ENCODE measurements at regions not wholly inside any gene's neighbourhood (a gene's known extent, or its start where the extent isn't known, plus 50 kb on each side); places are given as distances from the start of the nearest gene placed in this dataset.
"Not testable (repeated sequence)": the region's sequence is repeated elsewhere in the genome, so short reads cannot be mapped to it uniquely, and the experiment has no call there.

- no peaks in the 10 kb centered on the region for H3K36me3 ChIP-seq
- no peaks in the 10 kb centered on the region for H3K9me3 ChIP-seq
- H3K27ac ChIP-seq, result no peak overlapping the region
- no peaks in the 10 kb centered on the region for H3K27me3 ChIP-seq
- no peak for TF ChIP-seq CTCF (IDR thresholded peaks at IDR 0.05)
- TF ChIP-seq POLR2A (IDR thresholded peaks at IDR 0.05), result no peak
- WGBS, 2 donors, result 88 to 91% methylated on average over 2 of the region's 2 CpGs
- H3K4me3 ChIP-seq (replicated peaks in 1 of 3), result no peak overlapping the region
- no peak for DNase-seq
- intact Hi-C loops (cut with DNase I), result no loop called here
- H3K4me1 ChIP-seq, result no peaks in the 10 kb centered on the region
These were observed 755.7 kb upstream of the SLC8A1 start for GRCh38 chr2:41207578-41207977.

- WGBS, 2 donors, result 67 to 88% methylated on average over 4 of the region's 4 CpGs
- H3K4me3 ChIP-seq (replicated peaks in 1 of 3); intact Hi-C loops (cut with DNase I); H3K4me1 ChIP-seq; H3K36me3 ChIP-seq; H3K27me3 ChIP-seq; H3K27ac ChIP-seq; H3K9me3 ChIP-seq; DNase-seq: not testable (repeated sequence)
These were observed 758.1 kb upstream of the SLC8A1 start for GRCh38 chr2:41210030-41210429.

GRCh38 chr2:41216978-41217377 is 765.1 kb upstream of the SLC8A1 start:
- intact Hi-C loops (cut with DNase I), result no loop called here
- no peak overlapping the region for H3K4me3 ChIP-seq (replicated peaks in 1 of 3)

GRCh38 chr2:41222593-41222992 is 770.7 kb upstream of the SLC8A1 start:
- no peak overlapping the region for H3K27ac ChIP-seq
- TF ChIP-seq CTCF (IDR thresholded peaks at IDR 0.05) (no peak), POLR2A (IDR thresholded peaks at IDR 0.05) (no peak)
- H3K27me3 ChIP-seq, result no peaks in the 10 kb centered on the region
- intact Hi-C loops (cut with DNase I), result no loop called here
- no peak for DNase-seq
- H3K4me3 ChIP-seq (replicated peaks in 1 of 3), result no peak overlapping the region
- H3K36me3 ChIP-seq, result no peaks in the 10 kb centered on the region
- no peaks in the 10 kb centered on the region for H3K9me3 ChIP-seq
- H3K4me1 ChIP-seq, result no peaks in the 10 kb centered on the region
- WGBS, 2 donors, result 75 to 100% methylated on average over 1 of the region's 1 CpG

More at GRCh38 chr2:41216978-41217377, 765.1 kb upstream of the SLC8A1 start:
- no peak overlapping the region for H3K27ac ChIP-seq
- no peak for DNase-seq
- H3K27me3 ChIP-seq, result no peaks in the 10 kb centered on the region
- H3K36me3 ChIP-seq, result no peaks in the 10 kb centered on the region
- H3K4me1 ChIP-seq, result no peaks in the 10 kb centered on the region
- no peaks in the 10 kb centered on the region for H3K9me3 ChIP-seq
- TF ChIP-seq CTCF (IDR thresholded peaks at IDR 0.05) (no peak), POLR2A (IDR thresholded peaks at IDR 0.05) (no peak)
- WGBS, 2 donors, result 50 to 63% methylated on average over 1 of the region's 1 CpG

- WGBS, 2 donors, result 19 to 36% methylated on average over 1 of the region's 1 CpG
- no peak overlapping the region for H3K4me3 ChIP-seq (replicated peaks in 1 of 3)
- no peak for DNase-seq
- H3K4me1 ChIP-seq, result peaks cover 8 to 19% of the 10 kb centered on the region in 2 donors
- TF ChIP-seq CTCF (IDR thresholded peaks at IDR 0.05) (no peak), POLR2A (IDR thresholded peaks at IDR 0.05) (no peak)
- intact Hi-C loops (cut with DNase I), result no loop called here
- no peaks in the 10 kb centered on the region for H3K27me3 ChIP-seq
- H3K9me3 ChIP-seq, result no peaks in the 10 kb centered on the region
- no peak overlapping the region for H3K27ac ChIP-seq
- no peaks in the 10 kb centered on the region for H3K36me3 ChIP-seq
These were observed 782.2 kb upstream of the SLC8A1 start for GRCh38 chr2:41234093-41234492.

Data from thyroid gland (tissue), 4 donors.